GM18868 (cell line): ENCODE measurements at regions not wholly inside any gene's neighbourhood (a gene's known extent, or its start where the extent isn't known, plus 50 kb on each side); places are given as distances from the start of the nearest gene placed in this dataset.
"Not testable (repeated sequence)": the region's sequence is repeated elsewhere in the genome, so short reads cannot be mapped to it uniquely, and the experiment has no call there.

Experiments used
- ATAC-seq: cut with Tn5 transposase; IDR thresholded peaks from one replicate; pipeline ENCODE4 v1.9.1; 2021; ENCODE audit warnings: mild to moderate bottlenecking, moderate library complexity; ENCODE audit not compliant: unreplicated experiment

DNA sequence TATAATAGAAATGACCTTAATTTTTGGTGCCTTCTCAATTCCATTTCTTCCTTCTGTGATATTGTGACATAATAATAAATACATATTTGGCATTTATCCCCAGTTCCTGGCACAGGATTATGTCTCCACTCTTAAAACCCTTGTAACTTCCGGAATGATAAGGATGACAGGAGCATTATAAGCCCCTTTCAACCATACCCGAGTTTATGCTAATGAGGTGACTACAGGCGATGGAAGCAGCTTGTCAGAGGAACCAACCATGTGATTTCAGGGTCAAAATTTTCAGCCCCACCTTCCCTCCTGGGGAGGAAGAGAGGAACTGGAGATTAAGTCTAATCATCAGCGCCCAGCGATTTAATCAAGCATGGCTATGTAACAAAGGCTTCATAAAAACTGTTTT, 528.5 kb upstream of the CRIM1 start:
- no peak for ATAC-seq

DNA sequence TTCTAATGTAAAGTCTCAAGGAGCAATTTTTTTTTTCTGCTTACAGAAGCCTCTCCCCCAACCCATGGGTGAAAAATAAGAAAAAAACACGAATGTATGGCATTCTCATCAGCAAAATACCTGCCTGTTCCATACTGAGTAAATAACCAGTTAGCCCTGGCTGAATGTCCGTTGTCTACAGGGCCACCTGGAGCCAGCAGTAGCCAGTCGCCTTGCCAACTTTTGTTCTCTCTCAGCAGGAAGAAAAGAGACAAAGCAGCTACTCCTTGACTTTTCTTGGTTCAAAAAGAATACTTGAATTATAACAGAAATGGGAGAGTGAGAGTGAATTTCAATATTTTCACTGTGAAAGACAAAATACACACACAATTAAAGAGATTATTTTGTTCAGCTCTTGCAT, 532.9 kb upstream of the CRIM1 start:
- ATAC-seq = no peak

DNA sequence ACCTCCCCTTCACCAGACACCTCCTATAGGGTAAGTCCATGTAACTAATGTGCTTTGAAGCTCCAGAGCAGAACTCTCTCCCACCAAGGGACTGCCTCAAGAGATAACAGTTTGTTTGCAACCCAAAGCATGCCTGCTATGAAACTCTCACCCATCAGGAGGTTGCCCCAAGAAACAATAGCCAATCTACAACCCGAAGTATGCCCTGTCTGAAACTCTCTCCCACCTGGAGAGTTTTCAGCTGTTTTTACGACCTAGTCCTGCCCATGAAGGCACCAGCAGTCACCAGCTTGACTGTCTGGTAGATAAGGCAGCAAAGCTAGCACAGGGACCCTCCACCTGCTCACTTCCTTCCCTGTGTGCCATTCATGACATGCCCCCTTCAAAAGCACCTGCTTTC, 533.9 kb upstream of the CRIM1 start:
- ATAC-seq = no peak

DNA sequence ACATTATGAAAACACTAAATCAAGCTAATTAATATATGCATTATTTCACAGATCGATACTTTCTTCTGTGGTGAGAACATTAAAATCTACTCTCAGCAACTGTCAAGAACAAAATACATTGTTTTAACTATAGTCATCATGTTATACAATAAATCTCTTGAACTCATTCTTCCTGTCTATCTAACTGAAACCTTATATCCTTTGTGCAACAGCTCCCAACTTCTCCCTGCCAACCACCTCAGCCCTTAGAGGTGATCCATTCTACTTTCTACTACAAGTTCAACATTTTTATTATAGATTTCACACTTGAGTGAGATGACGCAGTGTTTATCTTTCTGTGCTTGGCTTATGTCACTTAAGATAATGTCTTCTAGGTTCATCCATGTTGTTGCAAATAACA, 535.2 kb upstream of the CRIM1 start:
- ATAC-seq = no peak

DNA sequence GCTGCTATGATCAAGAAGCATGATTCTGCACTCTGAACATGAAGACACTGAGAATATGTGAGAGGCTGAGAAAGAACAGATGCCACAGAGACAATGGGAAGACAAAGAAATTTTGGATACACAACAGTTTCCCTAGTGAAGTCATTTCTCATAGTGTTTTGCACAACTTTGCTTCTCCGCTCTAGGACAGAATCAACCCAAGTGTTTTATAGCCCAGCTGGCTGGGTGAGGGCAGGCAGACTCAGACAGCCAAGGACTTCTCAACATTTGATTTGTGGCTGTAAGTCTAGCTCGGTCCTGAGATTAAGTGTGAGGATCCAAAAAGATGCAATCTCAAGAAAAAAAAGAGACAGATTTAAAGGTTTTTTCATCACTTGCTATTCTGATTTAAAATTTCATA, 536.5 kb upstream of the CRIM1 start:
- ATAC-seq = no peak

DNA sequence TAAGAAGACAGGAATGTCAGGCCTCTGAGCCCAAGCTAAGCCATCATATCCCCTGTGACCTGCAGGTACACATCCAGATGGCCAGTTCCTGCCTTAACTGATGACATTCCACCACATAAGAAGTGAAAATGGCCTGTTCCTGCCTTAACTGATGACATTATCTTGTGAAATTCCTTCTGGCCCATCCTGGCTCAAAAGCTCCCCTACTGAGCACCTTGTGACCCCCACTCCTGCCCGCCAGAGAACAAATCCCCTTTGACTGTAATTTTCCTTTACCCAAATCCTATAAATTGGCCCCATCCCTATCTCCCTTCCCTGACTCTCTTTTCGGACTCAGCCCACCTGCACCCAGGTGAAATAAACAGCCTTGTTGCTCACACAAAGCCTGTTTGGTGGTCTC, 537.2 kb upstream of the CRIM1 start:
- ATAC-seq = not testable (repeated sequence)

DNA sequence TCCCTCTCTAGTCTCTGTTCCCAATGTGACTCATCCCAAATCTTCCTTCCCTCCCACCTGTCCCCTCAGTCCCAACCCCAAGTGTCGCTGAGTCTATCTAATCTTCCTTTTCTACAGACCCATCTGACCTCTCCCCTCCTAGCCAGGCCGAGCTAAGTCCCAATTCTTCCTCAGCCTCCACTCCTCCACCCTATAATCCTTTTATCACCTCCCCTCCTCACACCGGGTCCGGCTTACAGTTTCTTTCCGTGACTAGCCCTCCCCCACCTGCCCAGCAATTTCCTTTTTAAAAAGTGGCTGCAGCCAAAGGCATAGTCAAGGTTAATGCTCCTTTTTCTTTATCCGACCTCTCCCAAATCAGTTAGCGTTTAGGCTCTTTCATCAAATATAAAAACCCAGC, 541.0 kb upstream of the CRIM1 start:
- not testable (repeated sequence) for ATAC-seq

DNA sequence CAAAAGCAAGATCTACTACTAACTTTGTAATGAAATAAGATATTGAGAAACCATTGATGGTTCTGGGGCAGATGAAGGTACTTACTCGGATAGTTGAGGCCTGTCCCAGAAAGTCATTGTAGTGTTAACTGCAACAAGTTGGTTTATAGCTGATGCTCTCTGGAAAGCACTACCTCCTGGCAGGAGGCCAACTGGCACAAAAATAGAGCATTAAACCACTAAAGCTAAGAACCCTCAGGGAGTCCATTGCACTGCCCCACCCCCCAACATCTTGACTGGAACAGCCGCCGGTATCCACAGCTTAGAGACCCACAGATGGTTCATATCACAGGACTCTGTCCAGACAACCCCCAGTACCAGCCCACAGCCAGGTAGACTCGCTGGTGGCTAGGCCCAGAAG, 552.5 kb upstream of the CRIM1 start:
- no peak for ATAC-seq

DNA sequence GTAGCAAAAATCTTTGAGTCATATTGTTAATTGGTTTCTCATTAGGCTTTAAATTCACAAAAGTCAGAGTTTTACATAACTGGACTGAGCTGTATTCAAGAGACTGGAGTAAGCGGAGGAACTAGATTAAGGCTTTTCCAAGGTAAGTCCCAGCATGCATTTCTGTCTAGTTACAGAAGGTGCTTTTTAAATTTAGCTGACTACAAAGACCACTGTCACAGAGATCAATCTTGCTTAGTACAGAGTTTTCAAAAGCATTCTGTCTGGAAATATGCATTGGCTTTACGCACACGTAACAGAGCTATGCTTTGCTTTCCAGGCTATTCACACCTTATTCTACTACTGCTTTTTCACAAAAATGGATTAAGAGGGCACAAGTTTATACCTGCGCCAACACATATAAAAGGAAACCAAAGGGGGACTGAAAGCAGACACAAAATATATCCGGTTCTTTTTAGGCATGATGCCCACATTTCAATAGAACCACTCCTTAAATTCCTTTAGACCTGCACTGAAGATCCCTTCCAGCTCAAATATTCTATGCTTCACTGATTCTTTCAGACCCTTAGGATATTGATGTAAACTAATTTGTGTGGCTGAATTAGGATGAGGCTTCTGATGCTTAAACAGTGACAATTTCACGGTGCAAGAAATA, 560.7 kb upstream of the CRIM1 start:
- ATAC-seq = no peak

DNA sequence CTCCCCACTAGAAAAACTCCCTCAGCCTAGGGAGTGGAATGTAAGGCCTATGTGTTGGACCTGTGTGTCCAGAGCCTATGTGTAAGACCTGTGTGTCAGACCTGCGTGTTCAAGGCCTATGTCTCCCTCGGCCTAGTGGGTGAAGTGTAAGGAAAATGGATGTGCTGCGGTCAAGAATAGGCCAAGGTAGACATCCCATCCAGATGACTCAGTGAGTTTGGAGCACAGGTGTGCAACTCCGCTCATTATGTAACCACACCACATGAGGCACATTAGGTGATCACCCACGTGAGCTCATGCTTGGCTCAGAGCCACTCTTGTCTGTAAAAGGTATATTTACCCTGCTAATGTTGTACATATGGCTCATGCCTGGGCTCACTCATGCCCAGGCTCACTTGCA, 565.3 kb upstream of the CRIM1 start:
- ATAC-seq = no peak

DNA sequence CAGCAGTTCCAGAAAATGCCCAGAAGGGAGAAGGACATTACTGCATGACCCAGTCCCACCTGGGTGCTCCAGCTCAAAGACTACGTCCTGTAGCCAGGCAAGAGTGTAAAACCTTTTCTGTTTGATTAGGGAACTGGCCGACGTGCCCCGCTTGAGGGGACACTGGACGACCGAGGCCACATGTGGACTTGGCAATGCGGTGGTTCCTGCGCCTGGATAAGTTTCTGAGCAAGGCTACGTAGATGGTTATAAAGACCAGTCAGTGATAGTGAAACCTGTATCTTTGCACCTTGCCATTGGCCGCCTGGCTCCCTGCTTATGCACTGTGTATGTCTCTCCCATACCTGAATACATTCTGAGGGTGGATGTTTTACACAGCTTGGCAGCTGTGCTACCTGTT, 567.0 kb upstream of the CRIM1 start:
- no peak for ATAC-seq

DNA sequence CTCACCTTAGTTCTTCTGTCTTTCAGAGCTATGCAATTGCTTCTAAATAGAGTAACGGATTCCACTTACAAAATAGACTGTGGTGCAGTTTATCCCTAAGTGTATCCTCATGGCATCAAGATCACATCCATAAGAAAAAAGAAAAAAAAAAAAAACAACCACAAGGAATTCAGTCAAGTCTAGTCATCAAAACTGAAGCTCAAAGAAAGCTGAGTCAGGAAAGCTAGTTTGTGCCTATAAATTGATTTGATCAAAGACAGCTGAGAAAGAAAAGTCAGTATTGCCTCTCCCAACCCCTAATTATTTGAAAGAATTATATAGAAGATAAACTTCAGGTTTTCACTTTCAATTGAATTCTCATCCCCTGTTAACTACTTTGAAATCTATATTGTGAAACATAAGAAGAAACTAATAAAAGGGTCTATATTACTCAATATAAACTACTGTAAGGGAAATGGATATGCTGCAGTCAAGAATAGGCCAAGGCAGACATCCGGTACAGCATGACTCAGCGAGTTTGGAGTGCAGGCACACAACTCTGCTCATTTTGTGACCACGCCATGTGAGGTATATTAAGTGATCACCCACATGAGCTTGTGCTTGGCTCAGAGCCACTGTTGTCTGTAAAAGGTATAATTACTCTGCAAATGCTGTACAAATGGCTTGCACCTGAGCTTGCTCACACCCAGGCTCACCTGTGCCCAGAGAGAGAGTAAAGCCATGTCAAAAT, 568.1 kb upstream of the CRIM1 start:
- ATAC-seq = no peak

DNA sequence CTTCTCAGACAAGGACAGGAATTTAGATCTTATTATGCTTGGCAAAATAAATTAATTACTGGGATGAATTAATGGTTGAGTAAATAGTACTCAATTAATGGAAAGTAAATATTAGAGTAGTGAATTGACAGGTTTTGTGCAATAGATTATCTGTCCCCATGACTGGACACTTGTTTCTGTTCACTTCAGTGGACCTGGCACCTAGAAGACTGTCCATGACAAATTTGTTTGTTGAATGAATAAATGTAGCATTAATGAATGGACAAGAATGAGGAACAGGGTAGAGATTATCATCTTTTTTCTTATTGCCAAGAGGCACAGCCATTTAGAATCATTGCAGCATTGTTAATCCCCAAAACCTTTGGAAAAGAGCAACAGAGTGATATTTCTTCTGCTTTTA, 570.0 kb upstream of the CRIM1 start:
- ATAC-seq = no peak

DNA sequence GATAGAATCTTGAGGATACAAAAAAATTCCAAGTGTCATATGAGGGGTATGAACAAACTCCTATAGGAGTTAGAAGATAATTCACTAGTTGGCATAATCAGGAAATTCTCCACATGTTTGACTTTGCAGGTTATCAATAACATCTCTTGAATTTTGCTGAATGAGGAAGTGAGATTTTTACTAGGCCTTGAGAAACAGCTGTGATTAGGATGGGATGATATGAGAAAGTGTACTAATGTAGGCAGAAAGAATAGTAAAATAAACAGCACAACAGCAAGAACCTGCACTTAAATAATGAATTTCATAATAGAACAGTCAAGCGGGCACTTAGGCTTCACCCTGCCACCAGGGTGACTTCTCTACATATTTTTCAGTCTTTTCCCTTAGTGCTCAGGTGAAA, 570.8 kb upstream of the CRIM1 start:
- ATAC-seq = no peak

DNA sequence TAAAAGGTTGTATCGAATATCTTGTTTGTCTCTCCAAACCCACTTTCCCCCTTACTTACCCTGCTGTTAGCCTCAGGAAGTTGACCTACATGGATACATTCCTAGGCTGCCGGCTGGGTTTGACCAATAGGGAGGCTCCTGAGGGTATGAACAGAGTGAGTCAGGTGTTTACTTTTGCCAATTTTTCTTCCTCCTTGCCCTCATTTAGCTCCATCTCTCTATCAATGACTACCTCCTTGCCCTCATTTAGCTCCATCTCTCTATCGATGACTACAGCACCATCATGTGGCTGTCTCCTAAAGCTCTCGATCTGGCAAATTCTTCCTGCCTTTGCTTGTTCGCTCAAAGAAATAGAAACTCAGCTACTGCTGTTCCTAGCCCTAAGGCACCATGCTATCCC, 571.9 kb upstream of the CRIM1 start:
- ATAC-seq = no peak

DNA sequence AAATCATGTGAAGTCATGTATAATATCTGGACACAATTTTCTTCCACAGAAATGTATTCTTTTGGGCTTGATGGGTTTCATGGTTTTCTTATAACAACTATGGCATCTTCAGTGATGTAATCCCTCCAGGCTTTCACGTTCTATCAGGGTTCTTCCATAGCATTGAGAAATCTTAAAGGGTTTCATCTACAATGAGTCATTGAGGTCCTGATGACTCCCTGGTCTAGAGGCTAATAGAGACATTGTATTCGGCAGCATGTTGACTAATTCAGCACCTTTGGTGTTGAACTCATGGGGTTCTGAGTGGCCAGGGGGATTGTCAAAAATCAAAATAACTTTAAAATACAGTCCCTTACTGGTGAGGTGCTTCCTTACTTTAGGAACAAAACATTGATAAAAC, 614.0 kb upstream of the CRIM1 start:
- ATAC-seq = no peak

DNA sequence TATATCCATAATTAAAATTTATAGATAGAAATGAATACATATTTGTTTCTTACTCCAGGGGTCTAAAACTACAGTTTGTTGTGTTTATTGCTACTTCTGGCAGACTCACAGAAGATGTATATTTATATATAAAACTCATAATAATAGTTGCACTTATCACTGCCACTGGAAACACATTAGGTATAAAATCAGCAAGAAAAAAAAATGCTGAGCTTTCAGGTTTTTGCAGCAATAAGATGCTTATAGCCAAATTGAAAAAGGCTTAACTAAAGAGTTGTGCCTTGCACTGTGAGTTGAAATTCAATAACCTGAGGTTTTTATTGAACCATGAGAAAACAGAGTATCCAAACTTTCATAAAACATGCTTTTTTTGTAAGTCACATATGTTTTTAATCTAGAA, 623.9 kb upstream of the CRIM1 start:
- no peak for ATAC-seq

DNA sequence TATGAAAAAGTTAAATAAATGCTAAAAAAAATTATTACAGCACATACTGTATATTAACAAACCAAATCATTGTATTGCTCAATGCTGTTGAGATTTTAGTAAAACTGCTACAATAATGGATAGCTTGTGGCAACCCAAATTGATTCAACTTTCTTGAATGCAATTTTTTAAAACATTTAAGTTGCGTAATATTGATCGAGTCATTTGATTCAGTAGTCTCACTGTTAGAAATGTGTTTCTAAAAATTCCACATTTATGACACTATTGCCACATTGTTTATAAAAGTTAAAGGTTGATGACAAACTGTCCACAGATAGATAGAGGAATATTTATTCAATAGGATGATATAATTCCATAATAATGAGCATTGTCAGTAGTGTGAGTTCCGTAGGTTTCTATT, 640.7 kb upstream of the CRIM1 start:
- no peak for ATAC-seq

DNA sequence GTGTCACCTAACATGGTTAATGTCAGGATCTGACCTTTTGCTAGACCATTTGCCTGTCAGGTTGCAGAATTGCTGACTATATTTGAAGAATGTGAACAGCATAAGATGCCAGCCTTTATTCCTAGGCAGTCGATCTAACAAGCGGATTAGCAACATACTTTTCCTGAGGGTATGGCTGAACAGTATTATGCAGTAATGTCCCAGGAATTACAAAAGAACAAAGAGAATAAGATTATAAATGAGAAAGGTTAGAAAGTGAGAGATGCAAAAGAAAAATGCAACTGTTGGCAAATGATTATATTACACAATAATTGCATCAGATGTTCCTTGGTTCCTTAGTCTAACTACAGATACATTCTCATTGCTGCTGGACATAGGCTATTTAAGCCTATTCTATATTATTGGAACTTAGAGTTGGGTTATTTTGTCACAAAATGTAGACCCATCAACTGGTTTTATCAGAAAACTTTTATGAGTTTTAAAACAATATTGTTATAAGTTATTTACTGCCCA, 647.1 kb upstream of the CRIM1 start:
- no peak for ATAC-seq

DNA sequence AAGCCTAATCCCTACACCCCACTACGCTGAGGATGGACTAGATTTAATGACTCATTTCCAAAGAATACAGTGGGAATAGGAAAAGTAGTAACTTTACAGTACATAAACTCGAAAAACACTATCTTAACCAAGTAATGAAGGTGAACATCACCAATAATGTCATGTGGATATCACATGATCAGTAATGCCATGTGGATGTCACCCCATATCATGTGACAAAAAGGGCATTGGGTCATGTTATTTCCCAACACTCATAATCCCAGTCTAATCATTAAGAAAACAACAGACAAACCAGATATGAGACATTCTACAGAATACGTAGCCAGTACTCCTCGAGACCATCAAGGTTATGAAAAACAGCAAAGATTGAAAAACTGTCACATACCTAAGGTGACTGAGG, 667.3 kb upstream of the CRIM1 start:
- ATAC-seq = no peak

DNA sequence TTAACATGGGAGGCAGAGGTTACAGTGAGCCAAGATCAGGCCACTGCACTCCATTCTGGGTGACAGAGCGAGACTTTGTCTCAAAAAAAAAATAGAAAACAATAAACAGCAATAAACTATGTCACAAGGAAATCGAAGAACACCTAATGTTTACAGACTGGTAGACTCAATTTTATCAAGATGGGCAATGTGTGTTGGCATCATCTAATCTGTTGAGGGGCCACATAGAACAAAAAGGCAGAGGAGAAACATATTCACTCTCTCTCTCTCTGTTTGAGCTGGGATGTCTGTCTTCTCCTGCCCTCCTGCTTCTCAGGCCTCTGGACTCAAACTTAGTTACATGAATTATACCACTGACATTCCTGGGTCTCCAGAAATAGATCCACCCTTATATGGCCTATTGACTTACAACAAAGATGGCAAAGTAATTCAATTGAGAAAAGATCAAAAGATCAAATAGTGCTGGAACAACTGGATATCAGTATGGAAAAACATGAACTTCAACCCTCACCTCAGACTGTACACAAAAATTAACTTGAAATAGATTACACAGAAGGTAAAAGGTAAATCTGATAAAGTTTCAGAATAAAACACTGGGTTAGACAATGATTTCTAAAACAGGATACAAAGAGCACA, 703.8 kb upstream of the CRIM1 start:
- no peak for ATAC-seq

DNA sequence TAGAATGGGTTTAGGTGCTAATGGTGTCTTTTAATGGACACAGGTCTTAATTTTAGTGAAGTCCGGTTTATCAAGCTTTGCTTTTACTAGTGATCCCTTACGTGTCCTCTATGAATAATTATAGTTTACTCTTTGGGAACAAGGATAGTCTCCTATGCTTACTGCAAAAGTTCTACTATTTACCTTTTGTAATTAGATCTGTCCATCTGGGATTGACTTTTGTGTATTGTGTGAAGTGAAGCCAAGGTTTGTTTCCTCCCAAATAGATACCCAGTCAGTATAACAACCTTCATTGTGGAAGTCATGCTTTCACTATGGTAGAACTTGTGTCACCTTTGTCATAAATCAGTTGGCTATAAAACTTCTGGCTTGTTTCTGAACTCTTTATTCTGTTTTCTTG, 740.9 kb upstream of the CRIM1 start:
- ATAC-seq = no peak
